ENCODE measurements at regions not wholly inside any gene's neighbourhood (a gene's known extent, or its start where the extent isn't known, plus 50 kb on each side); places are given as distances from the start of the nearest gene placed in this dataset.

- no peak for DNase-seq
These were observed 90.0 kb downstream of the FAM174B start for GRCh38 chr15:92565351-92566125.

- DNase-seq = no peak
These were observed 93.8 kb downstream of the FAM174B start for GRCh38 chr15:92561754-92562153.

DNA sequence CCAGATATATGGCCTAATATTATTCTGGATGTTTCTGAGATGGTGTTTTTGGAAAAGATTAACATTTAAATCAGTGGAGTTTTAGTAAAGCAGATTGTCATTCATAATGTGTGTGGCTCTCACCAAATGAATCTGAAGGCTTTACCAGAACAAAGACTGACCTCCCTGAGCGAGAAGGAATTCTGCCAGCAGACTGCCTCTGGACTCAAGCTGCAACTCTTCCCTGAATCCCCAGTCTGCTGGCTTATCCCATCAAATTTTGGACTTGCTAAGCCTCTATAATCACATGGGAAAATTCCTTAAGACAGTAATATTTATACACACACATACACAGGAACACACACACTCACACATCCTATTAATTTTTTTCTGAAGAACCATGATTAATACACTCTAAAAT is 102.3 kb downstream of the FAM174B start:
- DNase-seq = no peak

DNA sequence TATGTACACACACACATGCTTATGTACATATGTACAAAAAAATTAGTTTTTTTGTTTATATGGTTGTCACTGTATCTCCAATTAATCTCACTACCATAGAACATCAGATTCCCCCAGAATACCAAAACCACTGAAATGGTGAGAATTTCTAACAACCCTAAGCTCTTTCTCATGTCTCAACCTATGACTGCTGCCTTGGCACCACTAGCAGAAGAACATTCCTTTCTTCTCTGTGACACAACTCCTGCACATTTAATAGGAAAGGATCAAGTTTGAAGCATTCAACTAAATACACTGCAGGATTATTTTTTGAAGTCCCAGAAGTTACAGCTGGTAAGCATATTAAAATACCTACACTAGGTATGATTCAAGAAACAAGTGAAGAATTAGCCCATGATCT is 109.6 kb downstream of the FAM174B start:
- no peak for DNase-seq

GRCh38 chr15:92541291-92542200 is 114.0 kb downstream of the FAM174B start:
- DNase-seq = no peak

DNA sequence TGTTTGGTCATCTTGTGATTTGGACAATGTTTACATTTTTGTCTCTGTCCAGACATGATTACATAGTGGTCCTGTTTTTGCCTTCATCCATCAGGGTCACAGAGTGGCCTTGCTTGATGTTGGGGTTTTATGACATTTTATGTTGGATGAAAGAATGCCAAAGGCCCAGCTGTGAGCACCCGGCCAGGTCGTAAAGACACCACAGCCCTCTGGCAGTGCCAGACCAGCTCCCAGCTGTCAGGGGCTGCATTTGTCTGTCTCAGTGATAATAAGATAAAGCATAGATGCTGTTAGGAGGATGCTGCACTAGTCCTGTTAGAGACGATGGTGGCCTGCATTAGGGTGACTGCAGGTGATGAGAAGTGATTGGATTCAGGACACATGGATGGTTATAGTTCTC is 117.5 kb downstream of the FAM174B start:
- no peak for DNase-seq

DNA sequence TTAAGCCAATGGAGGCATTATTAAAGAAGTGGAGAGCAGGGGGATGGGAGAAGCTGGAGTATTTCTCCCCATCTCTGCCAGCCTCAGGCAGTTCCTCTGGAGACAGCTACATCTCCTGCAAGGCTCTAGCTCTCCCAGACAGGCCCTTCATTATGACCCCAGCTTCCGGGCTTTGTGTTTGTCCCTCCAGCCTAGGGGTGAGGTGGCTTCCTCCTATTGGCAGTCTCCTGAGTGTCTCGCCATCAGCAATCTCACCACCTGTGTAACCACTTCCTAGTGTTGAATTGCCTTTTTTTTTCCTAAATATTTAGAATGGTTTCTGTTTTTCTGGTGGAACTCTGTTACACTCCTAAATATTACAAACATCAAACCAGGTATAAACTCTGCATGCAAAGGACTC is 122.3 kb downstream of the FAM174B start:
- DNase-seq = no peak

GRCh38 chr15:92531406-92531805 is 124.2 kb downstream of the FAM174B start:
- DNase-seq = no peak

DNA sequence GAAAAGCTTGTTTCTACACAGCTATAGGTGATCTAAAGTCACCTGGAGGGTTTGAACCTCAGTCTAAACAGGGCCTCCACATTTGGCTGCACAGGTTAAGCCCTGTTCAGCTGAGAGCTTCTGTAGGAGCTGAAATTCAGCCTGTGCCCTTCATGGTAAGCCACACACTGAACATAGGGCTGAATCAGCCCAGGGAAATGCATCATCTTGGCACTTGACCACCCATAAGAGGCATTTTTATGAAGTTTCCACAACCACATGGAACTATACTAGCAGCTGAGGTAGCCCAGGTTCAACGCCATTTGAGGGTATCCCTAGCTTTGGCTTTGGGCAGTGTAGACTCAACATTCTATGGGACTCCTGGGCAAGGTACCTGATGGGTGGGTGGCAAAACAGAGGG is 126.8 kb downstream of the FAM174B start:
- DNase-seq = no peak

DNA sequence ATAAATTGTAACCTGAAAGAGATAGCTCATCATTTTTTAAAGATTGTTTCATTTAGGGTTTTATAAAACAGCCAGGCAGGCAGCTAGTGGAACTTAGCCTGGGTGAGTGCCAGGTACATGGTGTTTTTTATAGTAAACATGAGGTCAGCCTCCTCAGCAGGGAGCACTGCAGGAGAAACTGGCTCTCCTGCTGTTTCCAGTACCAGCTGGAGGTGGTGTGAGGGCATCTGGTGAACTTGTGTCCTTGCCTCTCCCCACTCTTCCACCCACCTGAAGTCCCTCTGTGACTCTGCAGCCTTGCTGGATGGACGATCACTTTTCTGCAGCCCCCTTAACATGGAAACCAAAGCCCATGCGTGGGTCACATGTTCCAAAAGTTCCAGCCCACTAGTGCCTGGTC is 128.4 kb downstream of the FAM174B start:
- no peak for DNase-seq

GRCh38 chr15:92525758-92526245 is 129.8 kb downstream of the FAM174B start:
- DNase-seq = no peak

GRCh38 chr15:92524874-92525565 is 130.6 kb downstream of the FAM174B start:
- no peak for DNase-seq

- no peak for DNase-seq
These were observed 130.5 kb downstream of the ST8SIA2 start for GRCh38 chr15:92524161-92524560.

DNA sequence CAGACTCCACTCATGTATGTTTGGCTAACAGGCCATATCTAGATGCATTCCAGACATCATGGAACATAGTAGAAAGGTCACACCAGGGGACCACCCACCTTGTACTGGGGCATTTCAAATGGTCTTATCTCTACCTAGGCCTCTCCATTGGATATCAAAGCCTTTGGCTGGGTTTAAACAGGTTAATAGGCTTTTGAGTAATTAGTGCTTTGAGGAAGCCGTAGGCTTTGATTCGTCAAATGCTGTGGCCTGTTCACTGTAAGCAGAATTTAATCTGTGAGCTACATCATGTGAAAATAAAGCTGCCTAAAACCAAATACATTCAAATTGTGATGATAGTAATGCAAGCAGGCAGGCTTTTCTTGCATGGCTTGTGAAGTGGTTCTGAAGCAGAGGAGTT is 129.5 kb downstream of the ST8SIA2 start:
- no peak for DNase-seq

DNA sequence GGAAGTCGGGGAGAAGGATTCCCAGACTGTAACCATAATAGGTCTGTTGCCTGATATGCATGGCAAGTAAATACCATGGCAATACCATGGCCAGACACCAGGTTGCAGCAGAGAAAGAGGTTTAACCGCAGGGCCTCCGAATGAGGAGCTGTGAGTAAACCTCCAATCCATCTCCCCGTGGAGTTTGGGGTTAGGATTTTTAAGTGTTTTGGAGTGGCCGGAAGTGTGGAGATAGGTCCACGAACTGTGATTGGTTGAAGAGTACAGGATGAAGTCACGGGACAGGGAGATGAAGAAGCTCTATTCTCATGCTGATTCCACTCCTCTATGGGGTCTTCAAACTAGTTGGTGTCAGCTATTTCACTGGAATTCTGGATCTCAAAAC is 127.9 kb downstream of the ST8SIA2 start:
- peak; percentile 42 for DNase-seq

GRCh38 chr15:92520914-92521623 is 127.4 kb downstream of the ST8SIA2 start:
- DNase-seq = no peak

- DNase-seq = no peak
These were observed 126.0 kb downstream of the ST8SIA2 start for GRCh38 chr15:92519709-92520108.

All from CD4-positive, alpha-beta T cell treated with Interleukin-6 for 4 hours (primary cell).